ENCODE measurements at regions not wholly inside any gene's neighbourhood (a gene's known extent, or its start where the extent isn't known, plus 50 kb on each side); places are given as distances from the start of the nearest gene placed in this dataset.
"Not testable (repeated sequence)": the region's sequence is repeated elsewhere in the genome, so short reads cannot be mapped to it uniquely, and the experiment has no call there.

- not testable (repeated sequence) for H2AFZ ChIP-seq (ENCODE audit: low read depth, low read length); FAIRE-seq; H3K27me3 ChIP-seq (ENCODE audit: insufficient read depth, low read length); H3K4me3 Mint-ChIP-seq (ENCODE audit: unreplicated experiment); H3K9me3 Mint-ChIP-seq (ENCODE audit: unreplicated experiment); H3K79me2 ChIP-seq (ENCODE audit: insufficient read depth, low read length); H3K27ac Mint-ChIP-seq (ENCODE audit: unreplicated experiment); H3K9ac ChIP-seq (ENCODE audit: low read length); H3K36me3 Mint-ChIP-seq (ENCODE audit: low read depth, unreplicated experiment); H3K4me1 ChIP-seq (ENCODE audit: insufficient read depth, low read length); H3K36me3 ChIP-seq (ENCODE audit: insufficient read depth, low read length); H3K4me1 Mint-ChIP-seq (ENCODE audit: low read depth, unreplicated experiment); H3K27ac ChIP-seq (ENCODE audit: low read depth, low read length); H4K20me1 ChIP-seq (ENCODE audit: insufficient read depth, low read length); DNase-seq (ENCODE audit: low read depth); H3K4me2 ChIP-seq (ENCODE audit: low read length); H3K4me3 ChIP-seq (ENCODE audit: insufficient read depth, low read depth, low read length); H3K9me3 ChIP-seq (ENCODE audit: insufficient read depth, low read depth, low read length)
- H3K27me3 Mint-ChIP-seq (ENCODE audit: low read depth, unreplicated experiment) = peaks cover 35% of the 10 kb centered on the region
Measured at GRCh38 chr2:16750925-16751214, 85.2 kb upstream of the CYRIA start.

- DNase-seq (ENCODE audit: low read depth) = no peak
- H3K4me3 ChIP-seq (ENCODE audit: insufficient read depth, low read depth, low read length) = no peak overlapping the region
- FAIRE-seq = no peak
- no peaks in the 10 kb centered on the region for H3K36me3 Mint-ChIP-seq (ENCODE audit: low read depth, unreplicated experiment)
- no peaks in the 10 kb centered on the region for H3K79me2 ChIP-seq (ENCODE audit: insufficient read depth, low read length)
- H3K27ac ChIP-seq (ENCODE audit: low read depth, low read length) = no peak overlapping the region
- H3K4me2 ChIP-seq (ENCODE audit: low read length) = no peak overlapping the region
- peaks cover 6% of the 10 kb centered on the region for H3K9me3 Mint-ChIP-seq (ENCODE audit: unreplicated experiment)
- no peak overlapping the region for H3K27ac Mint-ChIP-seq (ENCODE audit: unreplicated experiment)
- no peak overlapping the region for H2AFZ ChIP-seq (ENCODE audit: low read depth, low read length)
- H3K4me1 ChIP-seq (ENCODE audit: insufficient read depth, low read length) = no peaks in the 10 kb centered on the region
- H3K27me3 Mint-ChIP-seq (ENCODE audit: low read depth, unreplicated experiment) = peaks cover 37% of the 10 kb centered on the region
- no peaks in the 10 kb centered on the region for H3K36me3 ChIP-seq (ENCODE audit: insufficient read depth, low read length)
- H3K4me1 Mint-ChIP-seq (ENCODE audit: low read depth, unreplicated experiment) = no peaks in the 10 kb centered on the region
- H3K9ac ChIP-seq (ENCODE audit: low read length) = no peak overlapping the region
- no peak overlapping the region for H3K4me3 Mint-ChIP-seq (ENCODE audit: unreplicated experiment)
- TF ChIP-seq EZH2 (IDR thresholded peaks at IDR 0.05; ENCODE audit: insufficient read depth, low read length) = no peak
- TF ChIP-seq, protein P1, sequence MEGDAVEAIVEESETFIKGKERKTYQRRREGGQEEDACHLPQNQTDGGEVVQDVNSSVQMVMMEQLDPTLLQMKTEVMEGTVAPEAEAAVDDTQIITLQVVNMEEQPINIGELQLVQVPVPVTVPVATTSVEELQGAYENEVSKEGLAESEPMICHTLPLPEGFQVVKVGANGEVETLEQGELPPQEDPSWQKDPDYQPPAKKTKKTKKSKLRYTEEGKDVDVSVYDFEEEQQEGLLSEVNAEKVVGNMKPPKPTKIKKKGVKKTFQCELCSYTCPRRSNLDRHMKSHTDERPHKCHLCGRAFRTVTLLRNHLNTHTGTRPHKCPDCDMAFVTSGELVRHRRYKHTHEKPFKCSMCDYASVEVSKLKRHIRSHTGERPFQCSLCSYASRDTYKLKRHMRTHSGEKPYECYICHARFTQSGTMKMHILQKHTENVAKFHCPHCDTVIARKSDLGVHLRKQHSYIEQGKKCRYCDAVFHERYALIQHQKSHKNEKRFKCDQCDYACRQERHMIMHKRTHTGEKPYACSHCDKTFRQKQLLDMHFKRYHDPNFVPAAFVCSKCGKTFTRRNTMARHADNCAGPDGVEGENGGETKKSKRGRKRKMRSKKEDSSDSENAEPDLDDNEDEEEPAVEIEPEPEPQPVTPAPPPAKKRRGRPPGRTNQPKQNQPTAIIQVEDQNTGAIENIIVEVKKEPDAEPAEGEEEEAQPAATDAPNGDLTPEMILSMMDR (IDR thresholded peaks at IDR 0.05; ENCODE audit: insufficient read depth, low read depth, low read length) = no peak
- no peaks in the 10 kb centered on the region for H3K27me3 ChIP-seq (ENCODE audit: insufficient read depth, low read length)
- H3K9me3 ChIP-seq (ENCODE audit: insufficient read depth, low read depth, low read length) = no peaks in the 10 kb centered on the region
- no peaks in the 10 kb centered on the region for H4K20me1 ChIP-seq (ENCODE audit: insufficient read depth, low read length)
Measured at GRCh38 chr2:16750175-16750924, 84.7 kb upstream of the CYRIA start.

GRCh38 chr2:16748511-16749266, 83.1 kb upstream of the CYRIA start:
- not testable (repeated sequence) for H3K36me3 Mint-ChIP-seq (ENCODE audit: low read depth, unreplicated experiment); H3K9me3 Mint-ChIP-seq (ENCODE audit: unreplicated experiment); H3K4me1 Mint-ChIP-seq (ENCODE audit: low read depth, unreplicated experiment); H3K4me1 ChIP-seq (ENCODE audit: insufficient read depth, low read length); H3K27me3 ChIP-seq (ENCODE audit: insufficient read depth, low read length); DNase-seq (ENCODE audit: low read depth); H3K79me2 ChIP-seq (ENCODE audit: insufficient read depth, low read length); H3K4me3 Mint-ChIP-seq (ENCODE audit: unreplicated experiment); H3K4me2 ChIP-seq (ENCODE audit: low read length); H2AFZ ChIP-seq (ENCODE audit: low read depth, low read length); H3K4me3 ChIP-seq (ENCODE audit: insufficient read depth, low read depth, low read length); H3K36me3 ChIP-seq (ENCODE audit: insufficient read depth, low read length); FAIRE-seq; H3K27ac ChIP-seq (ENCODE audit: low read depth, low read length); H3K9ac ChIP-seq (ENCODE audit: low read length); H3K27ac Mint-ChIP-seq (ENCODE audit: unreplicated experiment); H3K9me3 ChIP-seq (ENCODE audit: insufficient read depth, low read depth, low read length); H4K20me1 ChIP-seq (ENCODE audit: insufficient read depth, low read length)
- H3K27me3 Mint-ChIP-seq (ENCODE audit: low read depth, unreplicated experiment) = peaks cover 34% of the 10 kb centered on the region
